Stimulated activated CD4-positive, alpha-beta T cell treated with anti-CD3 and anti-CD28 coated beads, Interleukin-4, amount 100 ng/mL, for 48 hours (primary cell): ENCODE measurements at regions not wholly inside any gene's neighbourhood (a gene's known extent, or its start where the extent isn't known, plus 50 kb on each side); places are given as distances from the start of the nearest gene placed in this dataset.

Experiments used
- DNase-seq, 2 donors: peaks; one replicate each; pipeline ENCODE4 v3.0.0-alpha.2; 2020; ENCODE audit warnings: low read depth in 2 of 2

DNA sequence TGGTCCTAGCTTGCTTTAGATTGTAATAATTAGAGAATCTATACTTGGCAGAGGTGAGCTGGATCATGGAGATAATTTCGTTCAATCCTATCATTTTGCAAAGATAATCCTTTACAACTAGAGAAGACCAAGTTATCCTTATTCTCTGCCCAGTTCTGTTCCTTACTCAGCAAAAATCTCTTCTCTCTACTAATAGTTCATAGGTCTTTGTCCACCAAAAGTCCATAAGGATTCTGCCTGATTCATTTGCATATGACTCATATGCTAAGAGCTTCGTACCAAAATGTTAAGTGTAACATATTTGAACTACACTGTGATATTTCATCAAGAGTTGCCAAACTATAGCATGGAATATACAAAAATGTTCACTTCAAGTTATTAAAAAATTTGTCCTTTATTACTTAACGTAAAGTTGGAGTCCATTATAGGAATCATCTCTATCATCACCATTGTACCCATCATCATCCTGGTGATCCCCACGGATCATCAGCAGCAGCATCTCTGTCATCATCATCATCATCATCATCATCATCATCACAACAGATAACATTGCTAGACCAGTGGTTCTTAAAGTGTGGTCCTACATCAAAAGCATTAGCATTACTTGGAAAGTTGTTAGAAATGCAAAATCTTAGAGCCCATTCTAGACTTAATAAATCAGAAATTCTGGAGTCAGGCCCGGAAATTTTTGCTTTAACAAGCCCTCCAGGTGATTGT, 463.0 kb downstream of the DHX35 start:
- DNase-seq = no peak

DNA sequence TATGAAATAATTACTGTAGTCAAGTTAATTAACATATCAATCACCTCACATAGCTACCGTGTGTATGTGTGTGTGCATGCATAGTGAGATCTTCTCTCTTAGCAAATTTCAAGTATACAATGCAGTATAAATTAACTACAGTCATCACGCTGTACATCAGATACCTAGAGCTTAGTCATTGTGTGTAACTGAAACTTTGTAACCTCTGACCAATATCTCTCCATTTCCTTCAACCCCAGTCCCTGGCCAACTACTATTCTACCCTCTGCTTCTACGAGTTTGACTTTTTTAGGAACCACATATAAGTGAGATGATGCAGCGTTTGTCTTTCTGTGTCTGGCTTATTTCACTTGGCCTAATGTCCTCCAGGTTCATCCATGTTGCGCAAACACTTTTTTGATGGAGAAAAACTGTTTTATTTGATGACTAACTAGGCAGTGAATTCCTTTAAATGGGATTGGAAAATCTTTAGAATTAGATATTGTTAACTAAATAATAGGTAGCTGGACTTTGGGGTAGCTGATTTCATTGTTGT, 459.5 kb downstream of the DHX35 start:
- no peak for DNase-seq

DNA sequence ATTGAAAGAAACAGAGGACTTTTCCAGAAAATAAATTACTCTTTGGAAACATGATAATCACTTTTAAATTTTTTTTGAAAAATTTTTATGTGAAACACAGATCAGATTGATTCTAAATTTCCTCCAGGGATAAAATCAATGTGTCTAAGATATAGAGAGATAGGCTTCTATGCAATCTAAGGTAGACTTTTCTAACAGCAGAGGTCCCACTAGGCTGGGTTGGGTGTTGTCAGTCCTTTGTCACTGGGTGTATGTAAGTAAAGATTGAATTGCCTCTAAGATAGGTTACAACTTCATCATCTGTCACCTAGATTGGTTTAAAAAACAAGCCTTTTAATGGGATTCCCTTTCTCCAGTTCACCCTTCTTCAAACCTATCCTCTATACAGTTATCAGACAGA, 449.9 kb downstream of the DHX35 start:
- no peak for DNase-seq

DNA sequence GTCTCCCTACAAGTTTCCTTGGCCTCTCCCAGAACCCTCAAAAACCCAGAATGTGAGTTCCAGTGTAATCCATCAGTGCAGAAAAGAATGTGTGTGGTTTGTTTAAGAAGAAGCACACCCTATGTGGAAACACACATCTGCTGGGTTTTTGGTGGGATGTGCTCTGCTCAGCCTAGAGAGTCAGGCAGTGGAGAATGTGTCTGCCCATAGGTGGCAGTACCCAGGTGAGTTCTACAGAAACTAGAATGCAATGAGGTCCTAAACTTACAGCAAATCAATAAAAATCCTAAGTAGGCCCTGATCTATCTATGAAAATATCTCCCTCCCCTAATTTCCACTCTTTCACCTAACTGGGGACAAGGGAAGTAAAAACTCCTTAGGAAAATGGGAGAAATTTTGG, 437.3 kb downstream of the DHX35 start:
- DNase-seq = no peak

DNA sequence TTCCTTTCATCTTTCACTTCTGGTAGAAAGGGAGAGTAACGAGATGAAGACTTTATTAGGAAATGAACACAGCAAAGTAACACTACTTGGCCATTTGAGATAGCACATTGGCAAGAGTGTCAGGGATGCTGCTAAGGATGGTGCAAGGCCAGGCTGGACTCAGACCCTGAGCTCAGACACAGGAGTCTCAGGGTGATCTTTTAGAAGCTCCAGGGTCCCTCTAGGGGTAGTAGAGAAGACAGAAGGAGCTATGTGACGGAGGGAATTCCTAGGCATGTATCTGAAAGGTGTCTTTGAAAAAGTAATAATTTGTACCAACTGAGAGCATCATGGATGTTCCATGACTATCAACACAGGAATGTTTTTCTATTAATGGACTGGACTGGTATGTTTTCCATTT, 436.5 kb downstream of the DHX35 start:
- DNase-seq = no peak

DNA sequence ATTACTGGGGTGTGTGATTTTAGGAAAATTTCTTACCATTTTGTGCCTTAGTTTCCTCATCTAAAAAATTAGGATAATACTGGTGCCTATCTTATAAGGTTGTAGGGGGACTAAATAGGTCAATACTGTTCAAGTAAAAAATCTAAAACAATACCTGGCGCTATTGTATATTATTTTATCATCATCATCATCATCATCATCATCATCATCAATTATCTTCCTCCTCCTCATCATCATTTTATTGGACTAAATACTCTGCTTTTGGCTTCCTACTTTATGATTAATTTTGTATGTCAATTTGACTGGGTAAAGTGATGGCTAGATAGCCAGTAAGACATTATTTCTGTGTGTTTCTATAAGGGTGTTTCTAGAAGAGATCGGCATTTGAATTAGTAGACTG, 435.5 kb downstream of the DHX35 start:
- DNase-seq = no peak

DNA sequence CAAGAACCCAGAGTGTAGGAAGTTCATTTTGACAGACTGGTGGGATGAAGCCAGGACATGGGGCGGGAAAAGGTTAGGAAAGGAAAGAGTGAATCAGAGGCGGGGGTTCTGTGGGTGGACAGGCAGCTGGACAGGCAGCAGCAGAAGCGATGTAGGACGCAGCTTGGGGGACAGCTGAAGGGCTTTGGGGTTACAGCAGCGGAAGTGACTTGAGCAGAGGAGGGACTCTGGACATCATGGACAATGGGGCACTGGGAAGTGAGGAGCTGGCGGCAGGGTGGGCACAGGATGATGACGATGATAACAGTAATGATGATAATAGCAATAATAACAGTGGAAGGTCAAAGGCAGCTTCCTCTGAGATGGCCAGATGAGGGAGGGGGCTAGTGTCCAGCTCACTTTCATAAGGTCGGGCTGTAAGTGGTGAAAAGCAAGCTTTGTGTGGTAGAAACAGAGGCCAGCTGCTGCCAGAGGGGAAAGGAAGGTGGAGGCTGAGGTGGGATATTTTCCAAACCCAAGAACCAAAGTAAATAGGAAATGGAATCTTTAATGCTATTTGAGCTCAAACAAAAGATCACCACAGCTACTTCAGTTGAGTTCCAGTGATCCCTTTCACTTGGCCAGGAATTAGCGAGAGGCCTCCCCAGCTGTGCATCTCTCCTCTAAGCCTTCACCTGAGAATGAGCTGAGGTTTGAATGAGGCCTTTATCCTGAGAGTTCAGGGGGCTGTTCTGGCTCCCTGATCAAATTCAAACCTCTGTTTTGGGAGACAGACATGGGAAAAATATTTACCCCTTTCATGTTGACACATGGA, 433.5 kb downstream of the DHX35 start:
- no peak for DNase-seq

DNA sequence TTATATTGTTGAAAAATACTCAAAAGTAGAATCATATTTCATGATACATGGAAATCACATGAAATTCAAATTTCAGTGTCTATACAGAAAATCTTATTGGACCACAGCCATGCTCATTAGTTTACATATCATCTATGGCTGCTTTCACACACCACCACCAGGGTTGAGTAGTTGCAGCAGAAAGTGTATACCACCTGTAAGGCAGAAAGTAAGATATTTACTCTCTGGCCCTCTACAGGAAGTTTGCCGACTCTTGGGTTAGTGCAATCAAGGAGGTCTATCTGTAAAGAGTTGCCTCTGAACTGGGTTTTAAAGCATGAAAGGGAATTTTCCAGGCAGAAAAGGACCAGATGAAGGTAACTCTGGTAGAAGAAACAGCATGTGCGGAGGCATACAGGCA, 432.3 kb downstream of the DHX35 start:
- DNase-seq = no peak

DNA sequence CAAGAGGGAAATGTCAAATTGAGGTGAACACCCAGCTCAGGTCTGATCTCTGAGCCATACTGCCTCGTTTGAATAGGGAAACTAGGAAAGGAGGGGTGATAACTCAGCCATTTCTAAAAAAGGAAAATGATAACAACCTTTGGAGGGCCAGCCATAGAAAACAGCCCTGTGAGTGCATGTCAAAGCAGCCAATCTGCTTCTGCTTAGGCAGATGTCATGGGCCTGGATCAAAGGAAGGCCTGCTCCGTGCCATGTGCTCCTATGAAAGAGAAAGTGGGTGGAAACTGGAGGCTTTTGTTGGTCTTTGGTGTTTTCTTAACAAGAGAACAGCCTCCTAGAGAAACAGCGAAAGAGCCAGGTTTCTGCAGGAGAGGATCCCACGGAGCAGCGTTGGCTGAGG, 428.0 kb downstream of the DHX35 start:
- no peak for DNase-seq

DNA sequence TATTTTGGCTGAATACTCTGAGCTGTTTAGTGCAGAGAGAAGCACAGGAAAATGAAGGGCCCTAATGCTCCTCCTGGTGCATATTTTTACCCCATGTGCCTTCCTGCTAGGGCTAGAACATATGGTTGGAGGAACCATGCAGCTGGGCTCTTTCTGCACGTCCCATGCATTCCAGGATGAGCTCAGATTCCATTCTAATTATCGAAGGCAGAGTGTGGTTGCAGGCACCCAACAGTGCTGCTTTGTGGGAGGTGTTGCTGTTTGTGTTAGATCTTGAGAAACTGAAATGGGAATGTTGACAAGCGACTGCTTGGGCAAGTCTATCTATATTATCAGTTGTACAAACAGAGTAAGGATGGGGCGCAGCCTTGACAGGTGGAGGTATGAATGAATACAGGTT, 419.5 kb downstream of the DHX35 start:
- no peak for DNase-seq

DNA sequence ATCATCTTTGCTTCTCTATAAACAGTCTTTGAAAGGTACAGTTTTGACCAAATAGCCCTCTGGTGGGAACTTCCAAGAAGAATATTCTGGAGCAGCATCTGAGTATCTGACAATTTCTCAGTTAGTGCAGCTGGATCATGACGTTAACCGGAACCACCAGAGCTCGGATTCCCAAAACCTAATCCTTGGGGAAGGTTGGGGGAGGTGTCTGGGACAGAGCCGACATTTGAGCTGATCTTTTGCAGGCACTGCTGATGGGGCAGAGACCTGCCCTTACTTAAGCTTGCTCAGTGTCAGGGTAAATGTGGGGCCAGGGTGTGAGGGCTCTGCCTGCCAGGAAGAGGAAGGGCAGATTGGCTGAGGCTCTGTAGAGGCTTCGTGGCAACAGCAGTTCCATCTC, 416.6 kb downstream of the DHX35 start:
- no peak for DNase-seq

DNA sequence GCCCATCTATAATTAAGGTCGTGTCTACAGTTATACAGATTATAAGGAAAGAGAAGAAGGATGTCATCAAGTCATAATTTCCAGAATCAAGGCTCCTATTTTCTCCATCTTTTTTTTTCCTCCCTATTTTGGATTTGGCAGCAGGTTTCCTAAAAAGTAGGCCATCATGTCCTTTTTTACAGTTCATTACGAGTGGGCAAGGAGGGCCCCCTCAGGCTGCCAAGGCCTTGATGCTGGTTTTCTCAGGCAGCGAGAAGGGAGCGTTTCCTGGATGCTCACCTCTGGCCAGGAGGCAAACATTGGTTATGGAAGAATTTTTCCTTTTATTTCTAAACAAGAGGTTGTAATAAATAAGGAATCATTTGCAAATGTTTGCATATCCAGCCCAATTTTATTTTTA, 414.6 kb downstream of the DHX35 start:
- DNase-seq = no peak

DNA sequence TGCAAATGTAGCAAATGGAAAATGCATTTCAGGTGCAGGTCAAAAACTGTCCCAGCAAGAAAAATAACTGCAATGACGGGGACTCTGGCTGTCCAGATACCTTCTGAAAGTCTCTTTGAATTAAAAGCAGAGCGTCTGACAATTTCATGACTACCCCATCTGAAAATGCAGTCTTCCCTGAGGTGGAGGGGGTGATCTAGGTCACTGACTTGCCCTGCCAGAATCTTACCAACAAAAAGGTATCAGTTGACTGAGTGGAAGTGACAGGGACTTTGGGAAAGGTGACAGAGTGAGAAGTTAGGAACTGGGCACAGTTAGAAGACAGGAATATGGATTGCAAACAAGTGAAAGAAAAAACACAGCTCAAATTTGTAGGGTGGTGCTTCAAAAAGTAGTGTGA, 402.2 kb downstream of the DHX35 start:
- DNase-seq = no peak

DNA sequence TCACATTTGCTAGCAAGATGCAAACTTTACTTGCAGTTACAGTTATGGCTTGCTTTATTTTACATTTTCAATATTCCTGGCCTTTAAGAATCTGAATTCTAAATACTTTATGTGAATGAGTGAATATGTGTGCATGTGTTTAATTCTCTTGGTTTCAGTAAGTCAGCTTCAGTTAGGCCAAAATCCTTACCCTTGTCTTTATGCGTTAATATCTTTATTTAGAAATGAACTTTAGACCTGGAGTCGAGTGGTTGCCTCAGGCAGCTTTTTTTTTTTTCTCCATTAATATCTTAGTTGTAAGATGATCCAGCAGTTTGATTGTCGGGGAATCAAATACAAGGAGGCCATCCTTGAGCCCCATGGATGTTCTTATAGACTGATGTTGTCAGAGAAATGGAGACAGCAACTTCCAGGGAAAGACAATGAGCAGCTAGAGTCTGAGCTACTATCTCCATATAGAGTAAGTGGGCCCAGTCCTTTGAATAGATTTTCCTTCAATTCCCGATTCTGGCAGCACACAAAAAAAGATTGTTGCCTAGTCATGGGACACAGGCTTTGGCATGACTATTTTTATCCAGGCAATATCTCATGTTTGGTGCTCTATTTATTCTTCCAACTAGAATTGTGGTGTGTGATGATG, 398.0 kb downstream of the DHX35 start:
- no peak for DNase-seq

DNA sequence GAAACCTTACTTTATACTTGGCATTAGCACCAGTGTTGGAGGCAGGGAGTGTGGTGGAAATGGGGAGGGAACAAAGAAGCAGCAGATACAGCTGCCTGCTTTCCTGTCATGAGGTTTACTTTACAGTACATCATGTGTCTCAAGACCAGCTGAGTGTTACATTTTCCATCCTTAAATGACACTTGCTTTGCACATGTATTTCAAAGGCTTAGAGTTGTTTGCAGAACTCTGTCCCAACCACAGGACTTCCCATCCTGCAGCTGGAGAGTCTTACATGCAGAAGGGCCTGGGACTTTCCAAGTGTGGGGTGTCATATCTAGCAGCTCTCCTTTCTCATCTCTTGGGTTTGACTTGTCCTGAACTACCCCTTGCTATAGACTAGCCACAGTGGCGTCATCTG, 395.9 kb downstream of the DHX35 start:
- no peak for DNase-seq

DNA sequence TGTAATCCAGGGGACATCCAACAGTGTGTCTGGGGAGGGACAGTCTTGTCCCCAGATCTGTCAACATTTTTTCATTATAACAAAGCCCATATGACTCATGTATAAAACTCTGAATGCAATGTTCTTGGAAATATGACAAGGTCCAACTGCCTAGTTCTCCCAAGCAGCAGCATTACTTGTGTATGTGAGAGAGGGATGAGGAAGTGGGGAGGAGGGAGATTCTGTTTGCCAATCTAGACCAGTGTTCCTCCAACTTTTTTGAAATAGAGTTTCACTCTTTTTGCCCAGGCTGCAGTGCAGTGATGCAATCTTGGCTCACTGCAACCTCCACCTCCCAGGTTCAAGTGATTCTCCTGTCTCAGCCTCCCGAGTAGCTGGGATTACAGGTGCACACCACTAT, 394.8 kb downstream of the DHX35 start:
- no peak for DNase-seq

DNA sequence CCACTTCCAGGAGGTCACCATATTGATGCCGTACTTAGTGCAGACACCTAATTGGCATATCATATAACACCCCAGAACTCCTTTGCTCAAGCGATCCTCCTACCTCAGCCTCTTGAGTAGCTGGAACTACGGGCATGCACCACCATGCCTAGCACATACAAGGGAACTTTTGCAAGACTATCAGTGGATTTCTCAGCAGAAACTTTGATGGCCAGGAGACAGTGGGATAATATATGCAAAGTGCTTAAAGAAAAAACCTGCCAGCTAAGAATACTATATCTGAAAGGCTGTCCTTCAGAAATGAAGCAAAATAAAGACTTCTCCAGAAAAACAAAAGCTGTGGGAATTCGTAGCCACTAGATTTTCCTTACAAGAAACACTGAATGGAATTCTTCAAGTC, 387.1 kb downstream of the DHX35 start:
- no peak for DNase-seq

DNA sequence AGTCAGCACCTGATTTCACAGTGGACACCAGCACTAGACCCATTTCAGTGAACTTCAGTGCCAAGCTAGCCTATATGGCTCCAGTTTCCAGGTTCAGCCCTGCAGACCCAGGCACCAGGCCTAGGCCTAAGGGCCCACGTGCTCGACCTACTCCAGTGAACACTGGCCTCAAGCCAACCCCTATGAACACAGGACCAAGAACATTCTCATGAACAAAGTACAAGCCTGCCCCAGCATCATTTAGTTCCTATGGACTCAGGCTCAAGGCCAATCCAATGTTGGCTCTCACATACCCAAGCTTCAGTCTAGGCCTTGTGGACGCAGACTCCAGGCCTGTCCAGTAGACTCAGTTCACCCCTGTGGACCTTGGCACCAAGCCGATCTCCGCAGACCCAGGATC, 385.5 kb downstream of the DHX35 start:
- DNase-seq = no peak

DNA sequence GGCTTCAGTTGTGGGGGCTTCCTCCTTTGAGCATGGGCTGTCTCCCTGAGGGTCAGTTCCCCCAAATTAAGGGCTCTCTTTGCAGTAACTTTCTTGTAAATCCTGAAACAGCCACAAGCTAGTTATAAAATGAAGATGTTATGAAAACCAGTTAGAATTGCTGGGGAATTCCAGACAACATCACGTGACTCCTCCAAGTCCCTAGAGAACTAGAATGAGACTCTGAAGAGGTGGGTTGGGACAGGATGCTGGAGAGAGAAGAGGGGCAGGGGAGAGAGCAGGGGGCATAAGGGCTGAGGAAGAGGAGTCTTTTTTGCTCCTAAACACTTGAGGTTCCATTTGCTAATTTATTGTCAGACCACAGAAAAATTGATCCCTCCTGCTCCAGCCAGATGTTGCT, 380.3 kb downstream of the DHX35 start:
- DNase-seq = no peak

DNA sequence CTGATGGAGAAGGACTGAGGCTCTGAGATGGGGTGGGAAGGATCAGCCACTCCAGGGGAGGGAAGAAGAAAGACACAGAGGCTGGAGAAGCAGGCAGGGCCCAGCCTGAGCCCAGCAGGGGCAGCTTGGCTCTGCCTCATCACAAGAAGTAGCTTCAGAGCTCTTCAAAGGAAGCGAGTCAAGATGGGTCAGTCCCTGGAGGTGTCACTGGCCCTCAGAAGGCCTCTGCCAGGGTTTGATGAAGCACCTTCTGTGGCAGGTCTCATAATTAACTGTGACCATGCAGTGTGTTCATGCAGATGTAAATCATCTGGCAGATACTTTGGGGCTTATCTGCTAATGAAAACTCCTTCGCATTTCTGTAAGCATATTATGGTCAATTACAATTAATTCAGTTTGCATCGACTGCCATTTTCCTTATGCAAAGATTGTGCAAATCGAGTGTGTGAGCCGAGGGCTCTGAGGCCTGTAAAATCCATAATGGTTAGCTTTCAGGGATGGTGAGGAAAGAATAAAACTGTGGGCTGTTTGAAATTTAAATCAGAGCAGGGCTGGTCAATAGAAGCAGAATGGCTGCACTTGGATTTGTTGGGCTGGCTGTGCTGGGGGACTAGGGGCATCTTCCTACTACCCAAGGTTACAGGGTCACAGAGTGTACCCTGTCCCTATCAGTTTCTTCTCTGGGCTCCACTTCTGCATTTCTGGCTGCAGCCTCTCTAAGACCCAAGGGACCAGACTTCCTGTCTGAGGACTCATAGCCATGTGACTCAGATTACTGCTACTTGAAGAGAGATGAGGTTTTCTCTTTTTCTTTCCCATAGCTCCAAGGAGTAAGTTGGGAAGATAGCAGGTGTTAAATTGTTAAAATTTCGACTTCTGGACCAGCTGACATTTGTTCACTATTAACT, 376.6 kb downstream of the DHX35 start:
- no peak for DNase-seq

DNA sequence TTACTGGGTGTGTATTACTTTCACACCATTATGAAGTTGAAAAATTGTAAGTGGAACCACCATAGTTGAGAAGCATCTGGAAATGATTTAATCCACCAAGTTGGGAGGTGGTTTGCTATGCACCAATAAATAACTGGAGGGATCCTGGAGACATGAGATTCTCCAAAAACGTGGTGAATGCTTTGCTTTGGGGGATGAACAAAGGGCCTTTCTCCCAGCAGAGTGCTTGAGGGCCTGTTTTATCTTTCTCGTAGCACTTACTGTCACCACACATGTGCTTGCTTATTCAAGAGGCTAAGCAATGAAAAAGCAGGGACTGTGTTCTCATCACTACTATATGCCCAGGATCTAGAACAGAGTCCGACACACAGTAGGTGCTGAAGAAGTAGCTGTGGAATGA, 371.1 kb downstream of the DHX35 start:
- no peak for DNase-seq

DNA sequence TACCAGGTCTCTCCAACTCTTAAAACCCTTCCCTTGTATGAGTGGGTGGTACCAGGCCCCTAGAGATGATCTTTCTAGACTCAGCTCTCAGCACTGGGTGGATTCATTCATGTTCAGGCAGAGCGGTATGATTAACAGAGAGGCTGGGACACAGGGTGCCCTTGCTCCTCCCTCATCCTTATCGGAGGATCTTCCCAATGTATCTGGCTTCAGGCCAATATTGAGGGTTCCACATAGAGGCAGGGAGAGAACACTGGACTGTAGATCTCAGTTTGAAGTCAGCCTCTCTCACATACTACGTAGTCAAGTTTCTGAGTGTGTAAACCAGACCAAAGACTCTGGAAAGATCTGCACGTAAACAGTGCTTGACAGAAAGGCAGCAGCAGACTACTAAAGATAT, 366.2 kb downstream of the DHX35 start:
- no peak for DNase-seq
